OCI-LY7 (cell line): ENCODE measurements at regions not wholly inside any gene's neighbourhood (a gene's known extent, or its start where the extent isn't known, plus 50 kb on each side); places are given as distances from the start of the nearest gene placed in this dataset.

Experiments
- CTCF ChIP-seq: fragments of 200-600 bp; sonication (generic); conservative IDR thresholded peaks from 2 replicates; pipeline ENCODE4 v1.5.1; 2014; ENCODE audit warnings: mild to moderate bottlenecking, antibody characterized with exemption, low read length, moderate library complexity, mixed read lengths
- EZH2phosphoT487 ChIP-seq: fragments of 200-600 bp; sonication (generic); IDR thresholded peaks from 2 replicates; pipeline ENCODE4 v1.6.1; 2018; ENCODE audit warnings: low read depth, borderline replicate concordance, mild to moderate bottlenecking, mixed run types, antibody characterized with exemption, low read length, moderate library complexity, mixed read lengths

DNA sequence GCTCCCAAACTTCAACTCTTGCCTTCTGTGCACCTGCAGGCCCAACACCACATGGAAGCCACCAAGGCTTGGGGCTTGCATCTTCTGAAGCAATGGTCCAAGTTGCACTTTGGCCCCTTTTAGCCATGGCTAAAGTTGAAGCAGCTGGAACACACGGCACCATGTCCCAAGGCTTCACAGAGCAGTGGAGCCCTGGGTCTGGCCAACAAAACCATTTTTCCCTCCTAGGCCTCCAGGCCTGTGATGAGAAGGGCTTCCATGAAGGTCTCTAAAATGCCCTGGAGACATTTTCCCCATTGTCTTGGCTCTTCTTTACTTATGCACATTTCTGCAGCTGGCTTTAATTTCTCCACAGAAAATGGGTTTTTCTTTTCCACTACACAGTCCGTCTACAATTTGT lies 61.3 kb upstream of the CYSLTR1 start:
- no peak for TF ChIP-seq CTCF
- TF ChIP-seq EZH2phosphoT487: no peak
